ENCODE measurements at regions not wholly inside any gene's neighbourhood (a gene's known extent, or its start where the extent isn't known, plus 50 kb on each side); places are given as distances from the start of the nearest gene placed in this dataset.

DNA sequence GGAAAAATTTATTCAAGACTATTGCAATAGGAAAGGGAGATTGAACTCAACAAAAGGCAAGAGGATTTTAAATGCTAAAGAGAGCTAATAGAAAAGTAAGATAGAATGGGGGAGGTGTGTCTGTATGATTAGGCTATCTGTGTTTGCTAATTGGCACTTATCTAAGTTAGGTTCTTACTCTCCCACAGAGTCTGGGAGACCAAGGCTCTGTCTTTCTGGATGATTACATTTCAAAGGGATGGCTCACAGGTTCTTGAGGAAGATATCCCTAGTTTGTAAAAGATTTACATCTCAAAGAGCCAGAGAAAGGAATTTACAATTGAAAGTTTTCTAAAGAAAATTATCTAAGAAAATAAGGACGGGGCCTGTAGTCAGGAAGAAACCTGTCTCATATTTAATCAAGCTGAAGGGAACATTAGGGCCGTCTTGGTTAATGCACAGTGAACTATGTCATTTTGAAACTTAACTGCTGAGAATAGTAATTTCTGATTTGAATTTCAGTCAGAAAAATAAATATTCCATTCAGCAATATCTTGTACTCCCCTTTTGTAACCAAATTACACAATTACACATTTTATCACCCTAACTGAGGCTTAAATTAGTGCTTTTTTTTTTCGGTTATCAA lies 75.8 kb downstream of the MAGEB10 start:
- Histone ChIP-seq H3K4me3 (ENCODE audit: low read depth, low read length) (no peak overlapping the region), H3K9me3 (ENCODE audit: control insufficient read depth, insufficient read depth, low read length) (no peaks in the 10 kb centered on the region), H3K27me3 (ENCODE audit: control insufficient read depth, insufficient read depth, low read length) (peaks cover 49% of the 10 kb centered on the region), H3K4me1 (ENCODE audit: control insufficient read depth, insufficient read depth, low read length) (peaks cover 5% of the 10 kb centered on the region), H3K9ac (ENCODE audit: low read depth, low read length) (no peak overlapping the region), H3K36me3 (ENCODE audit: control insufficient read depth, insufficient read depth, low read length) (no peaks in the 10 kb centered on the region)

DNA sequence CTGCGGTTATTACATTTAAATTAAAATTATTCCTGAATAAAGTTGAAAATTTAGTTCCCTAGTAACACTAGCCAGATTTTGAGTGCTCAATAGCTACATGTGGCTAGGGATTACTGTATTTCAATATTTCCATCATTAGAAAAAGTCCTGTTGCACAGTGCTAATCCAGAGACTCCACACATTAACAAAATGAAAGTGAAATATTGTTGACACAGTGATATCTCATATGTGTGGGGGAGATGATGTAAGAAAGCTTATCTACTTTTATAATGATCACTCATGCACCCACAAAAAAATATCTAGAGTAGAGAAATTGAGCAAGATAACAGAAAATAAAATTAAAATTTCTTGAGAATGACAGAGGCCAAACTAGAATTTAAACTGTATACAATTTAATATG lies 74.9 kb downstream of the MAGEB10 start:
- no peaks in the 10 kb centered on the region for H3K9me3 ChIP-seq (ENCODE audit: control insufficient read depth, insufficient read depth, low read length)
- H3K4me3 ChIP-seq (ENCODE audit: low read depth, low read length), result no peak overlapping the region
- peaks cover 53% of the 10 kb centered on the region for H3K27me3 ChIP-seq (ENCODE audit: control insufficient read depth, insufficient read depth, low read length)
- H3K36me3 ChIP-seq (ENCODE audit: control insufficient read depth, insufficient read depth, low read length), result no peaks in the 10 kb centered on the region
- H3K4me1 ChIP-seq (ENCODE audit: control insufficient read depth, insufficient read depth, low read length), result peaks cover 5% of the 10 kb centered on the region
- no peak overlapping the region for H3K9ac ChIP-seq (ENCODE audit: low read depth, low read length)

GRCh38 chrX:27878862-27879261 lies 71.1 kb downstream of the MAGEB10 start:
- Histone ChIP-seq H3K4me1 (ENCODE audit: control insufficient read depth, insufficient read depth, low read length) (peaks cover 4% of the 10 kb centered on the region), H3K27me3 (ENCODE audit: control insufficient read depth, insufficient read depth, low read length) (peaks cover 55% of the 10 kb centered on the region), H3K36me3 (ENCODE audit: control insufficient read depth, insufficient read depth, low read length) (no peaks in the 10 kb centered on the region), H3K9me3 (ENCODE audit: control insufficient read depth, insufficient read depth, low read length) (no peaks in the 10 kb centered on the region), H3K9ac (ENCODE audit: low read depth, low read length) (no peak overlapping the region), H3K4me3 (ENCODE audit: low read depth, low read length) (no peak overlapping the region)
